ENCODE measurements at regions not wholly inside any gene's neighbourhood (a gene's known extent, or its start where the extent isn't known, plus 50 kb on each side); places are given as distances from the start of the nearest gene placed in this dataset.

- TF ChIP-seq EP300 (IDR thresholded peaks at IDR 0.05) (no peak), POLR2A (IDR thresholded peaks at IDR 0.05) (no peak)
- TF ChIP-seq, protein P1, sequence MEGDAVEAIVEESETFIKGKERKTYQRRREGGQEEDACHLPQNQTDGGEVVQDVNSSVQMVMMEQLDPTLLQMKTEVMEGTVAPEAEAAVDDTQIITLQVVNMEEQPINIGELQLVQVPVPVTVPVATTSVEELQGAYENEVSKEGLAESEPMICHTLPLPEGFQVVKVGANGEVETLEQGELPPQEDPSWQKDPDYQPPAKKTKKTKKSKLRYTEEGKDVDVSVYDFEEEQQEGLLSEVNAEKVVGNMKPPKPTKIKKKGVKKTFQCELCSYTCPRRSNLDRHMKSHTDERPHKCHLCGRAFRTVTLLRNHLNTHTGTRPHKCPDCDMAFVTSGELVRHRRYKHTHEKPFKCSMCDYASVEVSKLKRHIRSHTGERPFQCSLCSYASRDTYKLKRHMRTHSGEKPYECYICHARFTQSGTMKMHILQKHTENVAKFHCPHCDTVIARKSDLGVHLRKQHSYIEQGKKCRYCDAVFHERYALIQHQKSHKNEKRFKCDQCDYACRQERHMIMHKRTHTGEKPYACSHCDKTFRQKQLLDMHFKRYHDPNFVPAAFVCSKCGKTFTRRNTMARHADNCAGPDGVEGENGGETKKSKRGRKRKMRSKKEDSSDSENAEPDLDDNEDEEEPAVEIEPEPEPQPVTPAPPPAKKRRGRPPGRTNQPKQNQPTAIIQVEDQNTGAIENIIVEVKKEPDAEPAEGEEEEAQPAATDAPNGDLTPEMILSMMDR (IDR thresholded peaks at IDR 0.05), result no peak
These were observed 242.4 kb downstream of the BMP7 start for GRCh38 chr20:57023997-57024396.
